ENCODE measurements at regions not wholly inside any gene's neighbourhood (a gene's known extent, or its start where the extent isn't known, plus 50 kb on each side); places are given as distances from the start of the nearest gene placed in this dataset.

GRCh38 chr13:78845656-78846365 is 186.9 kb upstream of the OBI1 start:
- no peak for DNase-seq

GRCh38 chr13:78844106-78844505 is 185.2 kb upstream of the OBI1 start:
- no peak for DNase-seq

GRCh38 chr13:78841358-78841963 is 182.5 kb upstream of the OBI1 start:
- no peak for DNase-seq

- DNase-seq: no peak
Observed at GRCh38 chr13:78836238-78836784, 177.4 kb upstream of the OBI1 start.

- no peak for DNase-seq
Observed at GRCh38 chr13:78832461-78832860, 173.5 kb upstream of the OBI1 start.

GRCh38 chr13:78830508-78830907 is 171.6 kb upstream of the OBI1 start:
- no peak for DNase-seq

- no peak for DNase-seq
Observed at GRCh38 chr13:78829821-78830220, 170.9 kb upstream of the OBI1 start.

GRCh38 chr13:78827471-78827870 is 168.5 kb upstream of the OBI1 start:
- DNase-seq: no peak

- DNase-seq: no peak
Observed at GRCh38 chr13:78826936-78827335, 168.0 kb upstream of the OBI1 start.

GRCh38 chr13:78826312-78826711 is 167.4 kb upstream of the OBI1 start:
- no peak for DNase-seq

- DNase-seq: no peak
Observed at GRCh38 chr13:78820541-78820940, 161.6 kb upstream of the OBI1 start.

GRCh38 chr13:78816592-78816991 is 157.6 kb upstream of the OBI1 start:
- no peak for DNase-seq

- DNase-seq: no peak
Observed at GRCh38 chr13:78816154-78816553, 157.2 kb upstream of the OBI1 start.

- DNase-seq: no peak
Observed at GRCh38 chr13:78806457-78806856, 147.5 kb upstream of the OBI1 start.

GRCh38 chr13:78802912-78803311 is 144.0 kb upstream of the OBI1 start:
- no peak for DNase-seq

GRCh38 chr13:78787190-78787589 is 128.2 kb upstream of the OBI1 start:
- DNase-seq: no peak

- DNase-seq: no peak
Observed at GRCh38 chr13:78786459-78786858, 127.5 kb upstream of the OBI1 start.

- DNase-seq: no peak
Observed at GRCh38 chr13:78785764-78786163, 126.8 kb upstream of the OBI1 start.

GRCh38 chr13:78784014-78784750 is 125.2 kb upstream of the OBI1 start:
- no peak for DNase-seq

- DNase-seq: no peak
Observed at GRCh38 chr13:78780708-78781107, 121.8 kb upstream of the OBI1 start.

- DNase-seq: no peak
Observed at GRCh38 chr13:78779608-78780007, 120.7 kb upstream of the OBI1 start.

- no peak for DNase-seq
Observed at GRCh38 chr13:78777976-78778375, 119.0 kb upstream of the OBI1 start.

GRCh38 chr13:78777396-78777795 is 118.4 kb upstream of the OBI1 start:
- no peak for DNase-seq

GRCh38 chr13:78772933-78773332 is 114.0 kb upstream of the OBI1 start:
- DNase-seq: no peak
